Nephron (organoid): ENCODE measurements at regions not wholly inside any gene's neighbourhood (a gene's known extent, or its start where the extent isn't known, plus 50 kb on each side); places are given as distances from the start of the nearest gene placed in this dataset.
A peak's percentile ranks its signal among the peaks of the same experiment; 100 is the strongest.
"Not testable (repeated sequence)": the region's sequence is repeated elsewhere in the genome, so short reads cannot be mapped to it uniquely, and the experiment has no call there.

Experiments
- H3K27ac Mint-ChIP-seq, 3 experiments: 2 replicates each; pipeline ENCODE4 v1.8.0; 2020; ENCODE audit warnings: mixed read lengths in 3 of 3, mild to moderate bottlenecking in 2 of 3, moderate library complexity in 1 of 3
- H3K27me3 Mint-ChIP-seq: 2 replicates; pipeline ENCODE4 v1.8.0; 2021; ENCODE audit warnings: low read depth, mild to moderate bottlenecking, moderate library complexity, mixed read lengths
- H3K36me3 Mint-ChIP-seq: 2 replicates; pipeline ENCODE4 v1.8.0; 2020; ENCODE audit warnings: low read depth, mixed read lengths
- H3K4me1 Mint-ChIP-seq: 2 replicates; pipeline ENCODE4 v1.8.0; 2020; ENCODE audit warnings: mixed read lengths
- H3K4me3 Mint-ChIP-seq, 3 experiments: 2 replicates each; pipeline ENCODE4 v1.8.0; 2020; ENCODE audit warnings: mild to moderate bottlenecking in 3 of 3, mixed read lengths in 3 of 3, moderate library complexity in 2 of 3
- H3K9me3 Mint-ChIP-seq: 2 replicates; pipeline ENCODE4 v1.8.0; 2020; ENCODE audit warnings: mixed read lengths
- CTCF ChIP-seq, 3 experiments: fragments of 200-600 bp; sonication (generic); IDR thresholded peaks; one replicate each; pipeline ENCODE4 v1.5.0; 2021; ENCODE audit warnings: antibody characterized with exemption in 3 of 3; ENCODE audit not compliant: unreplicated experiment in 3 of 3

GRCh38 chr3:197459571-197459970 lies 96.2 kb downstream of the BDH1 start:
- peaks cover 15% of the 10 kb centered on the region for H3K4me1 Mint-ChIP-seq
- H3K4me3 Mint-ChIP-seq, H3K36me3 Mint-ChIP-seq, H3K9me3 Mint-ChIP-seq, H3K27ac Mint-ChIP-seq: not testable (repeated sequence)
- peaks cover 15% of the 10 kb centered on the region for H3K27me3 Mint-ChIP-seq

- Mint-ChIP-seq H3K36me3 (no peaks in the 10 kb centered on the region), H3K4me1 (peaks cover 13% of the 10 kb centered on the region), H3K9me3 (no peaks in the 10 kb centered on the region), H3K27me3 (peaks cover 18% of the 10 kb centered on the region), H3K27ac (peak overlapping the region in 2 of 3 experiments; percentile 38 to 44), H3K4me3 (peak overlapping the region; percentile 15 to 30 (median 29))
- TF ChIP-seq CTCF (IDR thresholded peaks at IDR 0.05; ENCODE audit: unreplicated experiment in 3 of 3) = no peak
Measured at GRCh38 chr3:197458906-197459470, 96.8 kb downstream of the BDH1 start.

GRCh38 chr3:197458179-197458707 lies 97.5 kb downstream of the BDH1 start:
- Mint-ChIP-seq H3K4me1 (peaks cover 13% of the 10 kb centered on the region), H3K36me3 (no peaks in the 10 kb centered on the region), H3K9me3 (no peaks in the 10 kb centered on the region), H3K4me3 (peak overlapping the region; percentile 15 to 30 (median 29)), H3K27me3 (peaks cover 19% of the 10 kb centered on the region), H3K27ac (peak overlapping the region in 2 of 3 experiments; percentile 38 to 44)
- TF ChIP-seq CTCF (IDR thresholded peaks at IDR 0.05; ENCODE audit: unreplicated experiment in 3 of 3) = peak; percentile 13 to 25 (median 20)

- Mint-ChIP-seq H3K27ac (peak overlapping the region; percentile 90 to 97 (median 93)), H3K9me3 (no peaks in the 10 kb centered on the region), H3K4me3 (peak overlapping the region; percentile 77 to 88 (median 85)), H3K4me1 (peaks cover 13% of the 10 kb centered on the region), H3K36me3 (no peaks in the 10 kb centered on the region), H3K27me3 (peaks cover 19% of the 10 kb centered on the region)
- TF ChIP-seq CTCF (IDR thresholded peaks at IDR 0.05; ENCODE audit: unreplicated experiment in 3 of 3) = no peak
Measured at GRCh38 chr3:197456261-197457091, 99.3 kb downstream of the BDH1 start.

GRCh38 chr3:197454841-197455240 lies 100.9 kb downstream of the BDH1 start:
- H3K4me1 Mint-ChIP-seq = peaks cover 13% of the 10 kb centered on the region
- H3K27me3 Mint-ChIP-seq = peaks cover 19% of the 10 kb centered on the region
- not testable (repeated sequence) for H3K36me3 Mint-ChIP-seq, H3K9me3 Mint-ChIP-seq
- H3K27ac Mint-ChIP-seq = peak overlapping the region in 2 of 3 experiments; percentile 90 to 97
- peak overlapping the region; percentile 77 to 87 (median 85) for H3K4me3 Mint-ChIP-seq

- H3K4me3 Mint-ChIP-seq = peak overlapping the region in 2 of 3 experiments; percentile 0 to 48
- TF ChIP-seq CTCF (IDR thresholded peaks at IDR 0.05; ENCODE audit: unreplicated experiment in 3 of 3) = peak; percentile 16 to 27 (median 16)
- peaks cover 19% of the 10 kb centered on the region for H3K27me3 Mint-ChIP-seq
Measured at GRCh38 chr3:197454014-197454413, 101.8 kb downstream of the BDH1 start.

More at GRCh38 chr3:197454014-197454413, 101.8 kb downstream of the BDH1 start:
- H3K36me3 Mint-ChIP-seq = no peaks in the 10 kb centered on the region
- H3K4me1 Mint-ChIP-seq = peaks cover 13% of the 10 kb centered on the region
- peak overlapping the region in 2 of 3 experiments; percentile 9 to 74 for H3K27ac Mint-ChIP-seq
- H3K9me3 Mint-ChIP-seq = no peaks in the 10 kb centered on the region
